ENCODE measurements at regions not wholly inside any gene's neighbourhood (a gene's known extent, or its start where the extent isn't known, plus 50 kb on each side); places are given as distances from the start of the nearest gene placed in this dataset.

- intact Hi-C loops (cut with DNase I; ENCODE audit: low total_unique reads) = no loop called here
- no peak overlapping the region for H3K4me3 ChIP-seq (ENCODE audit: low read depth, poor library complexity, severe bottlenecking)
- WGBS, 2 donors = 76 to 79% methylated on average over 7 of the region's 7 CpGs
- no peak for TF ChIP-seq POLR2A (IDR thresholded peaks at IDR 0.05)
- no peak for DNase-seq (ENCODE audit: low spot score in 2 of 2)
These were observed 143.8 kb downstream of the FGF1 start for GRCh38 chr5:142542078-142542477.

GRCh38 chr5:142540922-142541422 is 144.9 kb downstream of the FGF1 start:
- DNase-seq (ENCODE audit: low spot score in 2 of 2) = peak in 1 of 2 donors; percentile 27
- no peak for TF ChIP-seq CTCF (IDR thresholded peaks at IDR 0.05)
- no peak for TF ChIP-seq POLR2A (IDR thresholded peaks at IDR 0.05)
- H3K4me3 ChIP-seq (ENCODE audit: low read depth, poor library complexity, severe bottlenecking) = no peak overlapping the region
- 53 to 66% methylated on average over 8 of the region's 8 CpGs for WGBS, 2 donors
- intact Hi-C loops (cut with DNase I; ENCODE audit: low total_unique reads) = no loop called here

- H3K4me3 ChIP-seq (ENCODE audit: low read depth, poor library complexity, severe bottlenecking) = no peak overlapping the region
- DNase-seq (ENCODE audit: low spot score in 2 of 2) = no peak
- intact Hi-C loops (cut with DNase I; ENCODE audit: low total_unique reads) = no loop called here
- 27% methylated on average over 1 of the region's 1 CpG; no CpG with 5 or more reads in 1 of the 2 donors for WGBS, 2 donors
- TF ChIP-seq POLR2A (IDR thresholded peaks at IDR 0.05) = no peak
These were observed 146.6 kb downstream of the FGF1 start for GRCh38 chr5:142539154-142539740.

GRCh38 chr5:142537938-142538337 is 148.0 kb downstream of the FGF1 start:
- 41 to 52% methylated on average over 3 of the region's 3 CpGs for WGBS, 2 donors
- no peak for DNase-seq (ENCODE audit: low spot score in 2 of 2)
- TF ChIP-seq POLR2A (IDR thresholded peaks at IDR 0.05) (no peak), CTCF (IDR thresholded peaks at IDR 0.05) (no peak)
- intact Hi-C loops (cut with DNase I; ENCODE audit: low total_unique reads) = no loop called here
- H3K4me3 ChIP-seq (ENCODE audit: low read depth, poor library complexity, severe bottlenecking) = no peak overlapping the region

GRCh38 chr5:142532781-142533176 is 153.1 kb downstream of the FGF1 start:
- WGBS, 2 donors = 78 to 84% methylated on average over 4 of the region's 4 CpGs
- TF ChIP-seq POLR2A (IDR thresholded peaks at IDR 0.05) (no peak), CTCF (IDR thresholded peaks at IDR 0.05) (no peak)
- no peak overlapping the region for H3K4me3 ChIP-seq (ENCODE audit: low read depth, poor library complexity, severe bottlenecking)
- intact Hi-C loops (cut with DNase I; ENCODE audit: low total_unique reads) = no loop called here
- no peak for DNase-seq (ENCODE audit: low spot score in 2 of 2)

GRCh38 chr5:142531977-142532780 is 153.7 kb downstream of the FGF1 start:
- H3K4me3 ChIP-seq (ENCODE audit: low read depth, poor library complexity, severe bottlenecking) = no peak overlapping the region
- DNase-seq (ENCODE audit: low spot score in 2 of 2) = no peak
- WGBS, 2 donors = 77 to 82% methylated on average over 9 of the region's 9 CpGs
- TF ChIP-seq CTCF (IDR thresholded peaks at IDR 0.05) = no peak
- no peak for TF ChIP-seq POLR2A (IDR thresholded peaks at IDR 0.05)
- intact Hi-C loops (cut with DNase I; ENCODE audit: low total_unique reads) = no loop called here

Measured in lower leg skin (tissue), 4 donors.